GM23248 (cell line): ENCODE measurements at regions not wholly inside any gene's neighbourhood (a gene's known extent, or its start where the extent isn't known, plus 50 kb on each side); places are given as distances from the start of the nearest gene placed in this dataset.

Experiments
- EZH2 ChIP-seq: fragments of 200-600 bp; sonication (generic); IDR thresholded peaks from 2 replicates; pipeline ENCODE4 v1.6.1; 2018; ENCODE audit warnings: antibody characterized with exemption, mild to moderate bottlenecking; ENCODE audit not compliant: insufficient read depth, poor library complexity, severe bottlenecking
- EZH2phosphoT487 ChIP-seq: fragments of 200-600 bp; sonication (generic); IDR thresholded peaks from 2 replicates; pipeline ENCODE4 v1.6.1; 2018; ENCODE audit warnings: antibody characterized with exemption, moderate library complexity, mild to moderate bottlenecking, low read depth; ENCODE audit not compliant: insufficient read depth

- no peak for TF ChIP-seq EZH2
- no peak for TF ChIP-seq EZH2phosphoT487
These were observed 294.3 kb downstream of the KCNJ3 start for GRCh38 chr2:154992826-154993225.
